Testis (tissue), 2 donors: ENCODE measurements at regions not wholly inside any gene's neighbourhood (a gene's known extent, or its start where the extent isn't known, plus 50 kb on each side); places are given as distances from the start of the nearest gene placed in this dataset.

Source experiments
- POLR2A ChIP-seq: fragments of 450-650 bp; IDR thresholded peaks from one replicate; pipeline ENCODE4 v1.6.1; 2017; ENCODE audit warnings: antibody characterized with exemption, mild to moderate bottlenecking, moderate library complexity
- TF ChIP-seq, protein P1 (sequence below), 3 experiments: fragments of 450-650 bp in 2 of 3; fragments of 200-600 bp in 1 of 3; sonication (generic) in 1 of 3; IDR thresholded peaks; one replicate each; pipeline ENCODE4 v1.5.1; 2016 to 2019; ENCODE audit warnings: antibody characterized with exemption in 3 of 3, mild to moderate bottlenecking in 2 of 3, moderate library complexity in 1 of 3

DNA sequence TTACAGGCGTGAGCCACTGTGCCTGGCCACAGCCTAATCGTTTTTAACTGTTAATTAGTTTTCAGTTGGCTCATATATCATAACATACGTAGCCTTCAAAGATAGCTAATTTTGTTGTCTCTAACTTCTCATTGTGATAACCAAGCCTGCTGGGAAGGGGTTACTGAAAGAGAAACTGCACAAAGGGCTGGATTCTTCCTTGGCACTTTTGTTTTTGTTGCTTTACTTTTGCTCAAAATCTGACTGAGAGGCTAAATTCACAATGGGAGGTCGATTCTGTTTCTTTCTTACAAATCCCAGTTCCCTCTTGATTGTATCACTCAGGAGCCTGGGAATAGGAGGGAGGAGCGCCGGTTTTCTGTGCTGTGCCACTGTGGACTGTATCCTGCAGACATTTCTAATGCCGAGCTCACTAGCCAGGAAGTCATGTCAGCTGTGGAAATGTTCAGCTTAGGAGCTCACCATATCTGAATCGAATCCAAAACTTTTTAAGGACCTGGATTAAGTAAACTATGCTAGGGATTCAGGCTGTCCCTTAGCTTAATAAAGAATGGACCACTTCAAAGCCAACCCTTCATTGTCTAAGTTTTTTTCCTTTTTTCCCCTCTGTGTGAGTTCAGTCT is 120.5 kb upstream of the FAT1 start:
- TF ChIP-seq, protein P1, sequence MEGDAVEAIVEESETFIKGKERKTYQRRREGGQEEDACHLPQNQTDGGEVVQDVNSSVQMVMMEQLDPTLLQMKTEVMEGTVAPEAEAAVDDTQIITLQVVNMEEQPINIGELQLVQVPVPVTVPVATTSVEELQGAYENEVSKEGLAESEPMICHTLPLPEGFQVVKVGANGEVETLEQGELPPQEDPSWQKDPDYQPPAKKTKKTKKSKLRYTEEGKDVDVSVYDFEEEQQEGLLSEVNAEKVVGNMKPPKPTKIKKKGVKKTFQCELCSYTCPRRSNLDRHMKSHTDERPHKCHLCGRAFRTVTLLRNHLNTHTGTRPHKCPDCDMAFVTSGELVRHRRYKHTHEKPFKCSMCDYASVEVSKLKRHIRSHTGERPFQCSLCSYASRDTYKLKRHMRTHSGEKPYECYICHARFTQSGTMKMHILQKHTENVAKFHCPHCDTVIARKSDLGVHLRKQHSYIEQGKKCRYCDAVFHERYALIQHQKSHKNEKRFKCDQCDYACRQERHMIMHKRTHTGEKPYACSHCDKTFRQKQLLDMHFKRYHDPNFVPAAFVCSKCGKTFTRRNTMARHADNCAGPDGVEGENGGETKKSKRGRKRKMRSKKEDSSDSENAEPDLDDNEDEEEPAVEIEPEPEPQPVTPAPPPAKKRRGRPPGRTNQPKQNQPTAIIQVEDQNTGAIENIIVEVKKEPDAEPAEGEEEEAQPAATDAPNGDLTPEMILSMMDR (IDR thresholded peaks at IDR 0.05) = no peak
- no peak for TF ChIP-seq POLR2A
